OCI-LY3 (cell line): ENCODE measurements at regions not wholly inside any gene's neighbourhood (a gene's known extent, or its start where the extent isn't known, plus 50 kb on each side); places are given as distances from the start of the nearest gene placed in this dataset.

Experiments used
- H2AFZ ChIP-seq: fragments of 200-600, 300-600 bp; shearing (Covaris generic); 2 replicates; pipeline ENCODE4 v1.6.0; 2014; ENCODE audit warnings: antibody characterized with exemption, low read depth, low read length
- H3K27ac ChIP-seq: fragments of 200-600, 300-600 bp; sonication (generic); 2 replicates; pipeline ENCODE4 v1.5.1; 2014; ENCODE audit warnings: mild to moderate bottlenecking, low read length, moderate library complexity, mixed read lengths
- H3K27me3 ChIP-seq: fragments of 200-600, 300-600 bp; sonication (generic); 2 replicates; pipeline ENCODE4 v1.6.1; 2014; ENCODE audit warnings: low read depth, low read length, mixed read lengths
- H3K36me3 ChIP-seq: fragments of 200-600, 300-600 bp; sonication (generic); replicated peaks from 2 replicates; pipeline ENCODE3; 2014; ENCODE audit warnings: low read depth, low read length, mixed read lengths
- H3K4me1 ChIP-seq: fragments of 300-600, 200-600 bp; sonication (generic); 2 replicates; pipeline ENCODE4 v1.6.1; 2014; ENCODE audit warnings: low read length, mixed read lengths
- H3K4me2 ChIP-seq: fragments of 200-600, 300-600 bp; sonication (generic); 2 replicates; pipeline ENCODE4 v1.6.1; 2014; ENCODE audit warnings: low read length, mixed read lengths
- H3K4me3 ChIP-seq: fragments of 300-600, 200-600 bp; sonication (generic); 2 replicates; pipeline ENCODE4 v1.5.1; 2014; ENCODE audit warnings: antibody characterized with exemption, mild to moderate bottlenecking, low read length, moderate library complexity
- H3K79me2 ChIP-seq: fragments of 300-600, 200-600 bp; shearing (Covaris generic); 2 replicates; pipeline ENCODE4 v1.6.1; 2014; ENCODE audit warnings: mild to moderate bottlenecking, low read length, mixed read lengths
- H3K9ac ChIP-seq: fragments of 300-600, 200-600 bp; shearing (Covaris generic); 2 replicates; pipeline ENCODE4 v1.6.0; 2014; ENCODE audit warnings: mild to moderate bottlenecking, low read length, moderate library complexity
- H3K9me3 ChIP-seq: fragments of 200-600, 300-600 bp; shearing (Covaris generic); 2 replicates; pipeline ENCODE4 v1.6.1; 2014; ENCODE audit warnings: low read length, mixed read lengths; ENCODE audit not compliant: insufficient read depth
- H4K20me1 ChIP-seq: fragments of 200-600, 300-600 bp; sonication (generic); 2 replicates; pipeline ENCODE4 v1.6.1; 2016; ENCODE audit warnings: low read length, mixed read lengths; ENCODE audit not compliant: insufficient read depth
- EZH2phosphoT487 ChIP-seq: fragments of 200-600 bp; shearing (Covaris generic); IDR thresholded peaks from 2 replicates; pipeline ENCODE4 v1.6.1; 2018; ENCODE audit warnings: antibody characterized with exemption, mixed run types, low read depth
- TF ChIP-seq, protein P1 (sequence below): fragments of 200-600, 300-600 bp; sonication (generic); IDR thresholded peaks from 2 replicates; pipeline ENCODE4 v1.5.1; 2014; ENCODE audit warnings: antibody characterized with exemption, low read length, low read depth

DNA sequence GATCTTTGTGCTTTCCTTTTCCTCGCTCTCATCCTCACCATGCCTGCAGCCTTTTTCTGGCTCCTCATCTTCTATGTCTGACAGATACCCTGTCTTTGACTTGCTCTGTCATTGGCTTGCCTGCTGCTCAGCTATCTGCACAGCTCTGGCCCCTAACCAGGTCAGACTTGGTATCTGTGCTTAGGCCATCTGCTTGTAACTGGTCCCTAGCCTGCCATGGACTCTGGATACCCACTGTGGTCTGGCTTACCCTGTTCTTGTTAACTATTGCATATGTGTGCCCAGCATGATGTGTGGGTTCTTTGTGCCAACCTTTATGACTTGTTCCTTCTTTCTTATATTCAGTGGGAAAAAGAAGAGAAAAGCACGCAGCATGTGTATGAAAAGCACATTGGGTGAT is 109.7 kb upstream of the ROPN1 start:
- H3K36me3 ChIP-seq, result no peaks in the 10 kb centered on the region
- no peak overlapping the region for H2AFZ ChIP-seq
- no peaks in the 10 kb centered on the region for H3K4me1 ChIP-seq
- H3K9ac ChIP-seq, result no peak overlapping the region
- H3K4me2 ChIP-seq, result no peak overlapping the region
- no peaks in the 10 kb centered on the region for H3K9me3 ChIP-seq
- H4K20me1 ChIP-seq, result no peaks in the 10 kb centered on the region
- TF ChIP-seq, protein P1, sequence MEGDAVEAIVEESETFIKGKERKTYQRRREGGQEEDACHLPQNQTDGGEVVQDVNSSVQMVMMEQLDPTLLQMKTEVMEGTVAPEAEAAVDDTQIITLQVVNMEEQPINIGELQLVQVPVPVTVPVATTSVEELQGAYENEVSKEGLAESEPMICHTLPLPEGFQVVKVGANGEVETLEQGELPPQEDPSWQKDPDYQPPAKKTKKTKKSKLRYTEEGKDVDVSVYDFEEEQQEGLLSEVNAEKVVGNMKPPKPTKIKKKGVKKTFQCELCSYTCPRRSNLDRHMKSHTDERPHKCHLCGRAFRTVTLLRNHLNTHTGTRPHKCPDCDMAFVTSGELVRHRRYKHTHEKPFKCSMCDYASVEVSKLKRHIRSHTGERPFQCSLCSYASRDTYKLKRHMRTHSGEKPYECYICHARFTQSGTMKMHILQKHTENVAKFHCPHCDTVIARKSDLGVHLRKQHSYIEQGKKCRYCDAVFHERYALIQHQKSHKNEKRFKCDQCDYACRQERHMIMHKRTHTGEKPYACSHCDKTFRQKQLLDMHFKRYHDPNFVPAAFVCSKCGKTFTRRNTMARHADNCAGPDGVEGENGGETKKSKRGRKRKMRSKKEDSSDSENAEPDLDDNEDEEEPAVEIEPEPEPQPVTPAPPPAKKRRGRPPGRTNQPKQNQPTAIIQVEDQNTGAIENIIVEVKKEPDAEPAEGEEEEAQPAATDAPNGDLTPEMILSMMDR, result no peak
- H3K4me3 ChIP-seq, result no peak overlapping the region
- peaks cover 59% of the 10 kb centered on the region for H3K27me3 ChIP-seq
- no peaks in the 10 kb centered on the region for H3K79me2 ChIP-seq
- H3K27ac ChIP-seq, result no peak overlapping the region

DNA sequence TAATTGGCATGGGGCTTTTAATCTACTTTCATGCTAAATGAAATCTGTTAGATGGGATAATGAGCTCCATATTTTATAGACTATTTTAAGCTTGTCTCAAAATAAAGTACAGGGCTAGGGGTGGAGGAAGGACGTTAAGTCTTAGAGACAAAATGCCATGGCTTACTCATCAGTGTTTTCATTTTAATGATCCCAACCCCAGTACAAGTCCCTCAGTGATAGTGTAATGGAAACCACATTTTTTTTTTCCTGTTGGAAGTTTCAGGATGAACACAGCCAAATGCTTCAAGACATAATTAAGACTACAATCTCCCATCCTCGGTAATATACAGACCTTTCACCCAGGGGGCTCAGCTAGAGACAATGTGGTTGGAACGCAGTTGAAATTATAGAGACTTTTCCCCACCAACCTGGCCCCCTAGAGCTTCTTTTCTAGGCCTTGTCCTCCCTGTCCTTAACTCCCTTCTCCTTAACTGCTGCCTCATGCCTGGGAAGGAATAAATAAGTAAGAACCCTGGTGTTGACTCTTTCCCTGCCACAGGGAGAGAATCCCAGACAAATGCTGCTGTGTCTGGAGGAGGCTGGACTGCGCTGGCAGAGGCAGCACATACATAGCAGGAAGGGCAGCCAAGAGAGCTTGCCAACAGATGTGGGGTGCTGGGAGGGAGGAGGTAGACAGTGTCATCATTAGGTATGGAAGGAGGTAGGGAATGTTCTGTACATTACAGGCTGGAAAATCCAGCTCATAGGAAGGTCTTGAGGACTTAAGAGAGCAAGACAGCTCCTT is 115.4 kb upstream of the ROPN1 start:
- Histone ChIP-seq H3K4me3 (no peak overlapping the region), H3K9ac (no peak overlapping the region), H3K27me3 (peaks cover 31% of the 10 kb centered on the region; the same call in 1 of the 2 replicates), H2AFZ (no peak overlapping the region), H4K20me1 (no peaks in the 10 kb centered on the region), H3K4me1 (no peaks in the 10 kb centered on the region), H3K9me3 (no peaks in the 10 kb centered on the region), H3K4me2 (no peak overlapping the region), H3K27ac (no peak overlapping the region), H3K79me2 (no peaks in the 10 kb centered on the region), H3K36me3 (no peaks in the 10 kb centered on the region)
- no peak for TF ChIP-seq EZH2phosphoT487
- TF ChIP-seq, protein P1, result no peak

DNA sequence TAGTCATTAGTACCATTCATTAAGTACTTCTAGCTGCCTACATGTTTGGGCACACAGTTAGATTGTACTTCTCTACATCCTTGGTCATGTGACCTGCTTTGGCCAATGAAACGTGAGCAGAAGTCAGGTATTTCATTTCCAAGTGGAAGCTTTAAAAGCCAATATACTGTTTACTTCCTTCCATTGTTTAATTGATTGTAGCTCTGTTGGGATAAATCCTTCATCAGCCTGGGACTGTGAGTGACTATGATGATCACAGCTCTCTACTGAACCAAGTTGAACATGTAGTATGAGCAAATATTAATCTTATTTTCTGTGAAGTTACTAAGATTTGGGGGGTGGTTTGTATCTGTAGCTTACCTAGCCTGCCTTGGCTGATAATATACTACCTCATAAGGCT is 116.5 kb upstream of the ROPN1 start:
- no peak overlapping the region for H3K4me3 ChIP-seq
- no peaks in the 10 kb centered on the region for H4K20me1 ChIP-seq
- H3K9me3 ChIP-seq, result no peaks in the 10 kb centered on the region
- no peaks in the 10 kb centered on the region for H3K36me3 ChIP-seq
- no peak overlapping the region for H3K9ac ChIP-seq
- no peak overlapping the region for H3K4me2 ChIP-seq
- no peaks in the 10 kb centered on the region for H3K79me2 ChIP-seq
- H3K4me1 ChIP-seq, result no peaks in the 10 kb centered on the region
- no peak overlapping the region for H2AFZ ChIP-seq
- H3K27ac ChIP-seq, result no peak overlapping the region
- TF ChIP-seq, protein P1, result no peak
- no peak for TF ChIP-seq EZH2phosphoT487
- H3K27me3 ChIP-seq, result peaks cover 21% of the 10 kb centered on the region; the same call in 1 of the 2 replicates

DNA sequence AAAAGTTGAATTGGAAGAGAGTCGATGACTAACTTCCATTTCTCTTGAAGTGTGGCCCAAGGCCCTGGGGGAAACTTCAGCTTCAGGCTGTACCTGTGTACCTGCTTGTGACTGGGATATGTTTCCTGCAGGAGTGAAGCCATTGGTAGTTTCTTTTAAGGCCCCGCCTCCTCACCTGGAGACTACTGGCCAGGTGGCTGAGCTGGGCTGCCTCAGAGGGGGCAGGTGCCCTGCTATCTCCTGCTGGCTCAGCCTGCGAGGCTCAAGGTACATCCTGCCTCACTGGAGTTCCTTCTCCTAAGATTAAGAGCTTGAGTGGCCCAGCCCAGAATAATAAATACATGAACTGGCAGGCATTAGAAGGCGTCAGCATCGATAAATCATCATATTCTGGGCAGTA is 121.6 kb upstream of the ROPN1 start:
- Histone ChIP-seq H3K9ac (no peak overlapping the region), H4K20me1 (no peaks in the 10 kb centered on the region), H3K79me2 (no peaks in the 10 kb centered on the region), H3K4me2 (no peak overlapping the region), H3K4me3 (no peak overlapping the region), H3K4me1 (no peaks in the 10 kb centered on the region), H3K9me3 (no peaks in the 10 kb centered on the region), H3K27ac (no peak overlapping the region), H2AFZ (no peak overlapping the region), H3K27me3 (peaks cover 12% of the 10 kb centered on the region), H3K36me3 (no peaks in the 10 kb centered on the region)
- TF ChIP-seq EZH2phosphoT487, result no peak
- TF ChIP-seq, protein P1, result no peak
